Neutrophil (primary cell): ENCODE measurements at regions not wholly inside any gene's neighbourhood (a gene's known extent, or its start where the extent isn't known, plus 50 kb on each side); places are given as distances from the start of the nearest gene placed in this dataset.
"Not testable (repeated sequence)": the region's sequence is repeated elsewhere in the genome, so short reads cannot be mapped to it uniquely, and the experiment has no call there.

Experiments
- H3K27ac ChIP-seq: fragments of 200-600 bp; sonication (generic); 2 replicates; pipeline ENCODE4 v1.5.1; 2016; ENCODE audit warnings: mild to moderate bottlenecking, moderate library complexity
- H3K27me3 ChIP-seq: fragments of 200-600 bp; sonication (generic); 2 replicates; pipeline ENCODE4 v1.6.0; 2016; ENCODE audit warnings: mild to moderate bottlenecking
- H3K36me3 ChIP-seq: fragments of 200-600 bp; sonication (generic); 2 replicates; pipeline ENCODE4 v1.5.1; 2017
- H3K4me1 ChIP-seq, 2 experiments: fragments of 200-600 bp in 1 of 2; sonication (generic) in 1 of 2; 1 replicate in 1 of 2; 2 replicates in 1 of 2; pipeline versions ENCODE4 v1.5.1 to v1.6.1; 2013 to 2016; ENCODE audit warnings: low read depth in 1 of 2, low read length in 1 of 2, mild to moderate bottlenecking in 1 of 2, moderate library complexity in 1 of 2; ENCODE audit not compliant: control insufficient read depth in 1 of 2, insufficient read depth in 1 of 2
- H3K4me3 ChIP-seq, 2 experiments: fragments of 200-600 bp in 1 of 2; sonication (generic) in 1 of 2; 1 replicate in 1 of 2; 2 replicates in 1 of 2; pipeline ENCODE4 v1.5.1; 2013 to 2016; ENCODE audit warnings: low read depth in 1 of 2, low read length in 1 of 2, mild to moderate bottlenecking in 1 of 2, moderate library complexity in 1 of 2
- H3K9me3 ChIP-seq: fragments of 200-600 bp; sonication (generic); 2 replicates; pipeline ENCODE4 v1.5.1; 2016
- TF ChIP-seq, protein P1 (sequence below): fragments of 200-600 bp; sonication (generic); IDR thresholded peaks from 2 replicates; pipeline ENCODE4 v1.5.1; 2016; ENCODE audit warnings: antibody characterized with exemption

DNA sequence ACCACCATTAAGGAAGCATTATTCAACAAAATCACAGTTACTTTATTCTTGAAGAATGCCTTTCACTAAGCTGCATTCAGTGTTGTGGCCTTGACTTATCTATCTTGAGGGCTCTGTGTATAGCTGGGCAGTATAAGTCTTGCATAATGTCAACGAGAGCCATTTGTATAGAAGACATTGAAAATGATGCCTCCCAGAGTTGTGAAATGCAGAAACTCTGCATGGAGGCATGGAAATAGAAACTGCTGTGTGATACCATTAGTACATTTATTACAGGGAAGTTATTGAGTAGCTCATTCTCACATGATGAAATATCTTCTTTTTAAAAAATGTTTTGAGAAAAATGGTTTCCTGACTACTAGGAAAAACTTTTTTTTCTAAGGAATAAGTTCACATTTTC, 111.4 kb upstream of the SNX7 start:
- TF ChIP-seq, protein P1, sequence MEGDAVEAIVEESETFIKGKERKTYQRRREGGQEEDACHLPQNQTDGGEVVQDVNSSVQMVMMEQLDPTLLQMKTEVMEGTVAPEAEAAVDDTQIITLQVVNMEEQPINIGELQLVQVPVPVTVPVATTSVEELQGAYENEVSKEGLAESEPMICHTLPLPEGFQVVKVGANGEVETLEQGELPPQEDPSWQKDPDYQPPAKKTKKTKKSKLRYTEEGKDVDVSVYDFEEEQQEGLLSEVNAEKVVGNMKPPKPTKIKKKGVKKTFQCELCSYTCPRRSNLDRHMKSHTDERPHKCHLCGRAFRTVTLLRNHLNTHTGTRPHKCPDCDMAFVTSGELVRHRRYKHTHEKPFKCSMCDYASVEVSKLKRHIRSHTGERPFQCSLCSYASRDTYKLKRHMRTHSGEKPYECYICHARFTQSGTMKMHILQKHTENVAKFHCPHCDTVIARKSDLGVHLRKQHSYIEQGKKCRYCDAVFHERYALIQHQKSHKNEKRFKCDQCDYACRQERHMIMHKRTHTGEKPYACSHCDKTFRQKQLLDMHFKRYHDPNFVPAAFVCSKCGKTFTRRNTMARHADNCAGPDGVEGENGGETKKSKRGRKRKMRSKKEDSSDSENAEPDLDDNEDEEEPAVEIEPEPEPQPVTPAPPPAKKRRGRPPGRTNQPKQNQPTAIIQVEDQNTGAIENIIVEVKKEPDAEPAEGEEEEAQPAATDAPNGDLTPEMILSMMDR: no peak
- H3K4me1 ChIP-seq: no peaks in the 10 kb centered on the region
- H3K27me3 ChIP-seq: no peaks in the 10 kb centered on the region
- no peak overlapping the region for H3K4me3 ChIP-seq
- no peak overlapping the region for H3K27ac ChIP-seq
- no peaks in the 10 kb centered on the region for H3K36me3 ChIP-seq
- H3K9me3 ChIP-seq: no peaks in the 10 kb centered on the region

DNA sequence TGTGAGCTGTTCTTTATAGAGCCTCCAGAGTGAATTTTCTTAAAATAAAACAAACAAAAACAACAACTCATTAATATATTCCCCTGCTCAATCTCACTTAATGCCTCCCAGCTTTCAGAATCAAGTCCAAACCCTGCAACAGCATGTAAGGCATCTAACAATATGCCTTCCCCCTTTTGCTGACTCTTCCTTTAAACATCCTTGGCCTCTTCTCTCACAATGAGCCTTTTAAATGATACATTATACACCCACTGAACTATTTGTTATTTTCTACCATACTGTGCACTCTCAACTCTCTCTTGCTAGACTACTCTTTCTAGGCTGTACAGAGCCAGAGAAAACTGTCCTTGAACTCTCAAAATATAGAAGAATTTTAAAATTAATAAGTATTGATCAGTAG, 115.2 kb upstream of the SNX7 start:
- H3K27ac ChIP-seq: no peak overlapping the region
- no peaks in the 10 kb centered on the region for H3K36me3 ChIP-seq
- H3K9me3 ChIP-seq: no peaks in the 10 kb centered on the region
- H3K4me3 ChIP-seq: no peak overlapping the region
- no peaks in the 10 kb centered on the region for H3K27me3 ChIP-seq
- H3K4me1 ChIP-seq: no peaks in the 10 kb centered on the region
- TF ChIP-seq, protein P1: no peak

DNA sequence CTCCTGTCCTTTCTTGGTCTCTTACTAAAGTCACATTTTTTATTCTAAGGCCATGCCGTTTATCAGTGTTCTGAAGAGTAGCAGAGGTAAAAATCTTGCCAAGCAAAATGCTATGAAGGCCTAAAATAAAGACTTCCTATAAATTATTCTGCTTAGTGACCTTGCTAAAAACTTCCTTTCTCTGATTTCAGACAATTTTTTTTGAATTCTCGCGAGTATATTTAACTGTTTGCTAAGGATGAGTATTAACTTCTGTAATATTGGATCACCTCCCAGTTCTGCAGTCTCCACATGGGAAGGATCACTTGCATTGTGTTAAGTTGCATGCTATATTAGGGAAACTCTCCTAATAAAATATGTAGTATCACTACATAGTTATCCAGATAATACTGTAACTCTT, 123.4 kb upstream of the SNX7 start:
- Histone ChIP-seq H3K4me1 (no peaks in the 10 kb centered on the region), H3K27me3 (no peaks in the 10 kb centered on the region), H3K27ac (no peak overlapping the region), H3K36me3 (no peaks in the 10 kb centered on the region), H3K4me3 (no peak overlapping the region), H3K9me3 (no peaks in the 10 kb centered on the region)
- TF ChIP-seq, protein P1: no peak

DNA sequence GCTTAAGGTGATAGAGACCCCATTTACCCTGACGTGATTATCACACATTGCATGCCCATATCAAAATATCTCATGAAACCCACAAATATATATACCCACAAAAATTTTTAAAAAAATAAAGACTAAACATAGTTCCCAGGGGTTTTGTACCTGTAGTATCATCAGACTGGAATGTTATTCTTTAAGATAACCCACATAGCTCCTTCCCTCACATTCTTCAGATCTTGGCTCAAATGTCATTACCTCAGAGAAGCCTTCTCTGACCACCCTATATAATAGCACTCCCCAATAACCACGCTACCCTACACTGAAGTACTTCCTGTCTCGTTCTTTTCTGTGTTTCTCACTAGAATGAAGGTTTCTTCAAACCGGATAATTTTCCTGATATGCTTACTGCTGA, 138.3 kb upstream of the SNX7 start:
- Histone ChIP-seq H3K27ac (no peak overlapping the region), H3K27me3 (no peaks in the 10 kb centered on the region), H3K4me3 (no peak overlapping the region), H3K36me3 (no peaks in the 10 kb centered on the region), H3K9me3 (no peaks in the 10 kb centered on the region), H3K4me1 (no peaks in the 10 kb centered on the region)
- TF ChIP-seq, protein P1: no peak

DNA sequence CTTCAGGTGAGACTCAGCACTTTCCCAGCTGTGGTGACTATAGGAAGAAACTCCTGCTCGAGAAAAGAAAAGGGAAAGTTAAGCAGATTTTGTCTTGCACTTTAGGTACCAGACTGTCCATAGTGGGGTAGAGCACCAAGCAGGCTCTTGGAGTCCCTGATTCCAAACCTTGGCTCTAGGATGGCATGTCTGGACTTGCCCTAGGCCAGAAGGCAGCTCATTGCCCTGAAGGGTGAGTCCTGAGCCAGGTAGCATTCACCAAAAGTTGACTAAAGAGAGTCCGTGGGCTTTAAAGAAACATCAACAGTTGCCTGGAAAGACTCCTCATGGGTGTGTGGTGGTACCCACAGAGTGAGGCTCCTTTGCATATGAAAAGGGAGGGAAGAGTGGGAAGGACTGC, 145.2 kb upstream of the SNX7 start:
- H3K9me3 ChIP-seq: no peaks in the 10 kb centered on the region
- H3K27me3 ChIP-seq: no peaks in the 10 kb centered on the region
- H3K27ac ChIP-seq: no peak overlapping the region
- TF ChIP-seq, protein P1: no peak
- no peaks in the 10 kb centered on the region for H3K36me3 ChIP-seq
- H3K4me1 ChIP-seq: no peaks in the 10 kb centered on the region
- no peak overlapping the region for H3K4me3 ChIP-seq

DNA sequence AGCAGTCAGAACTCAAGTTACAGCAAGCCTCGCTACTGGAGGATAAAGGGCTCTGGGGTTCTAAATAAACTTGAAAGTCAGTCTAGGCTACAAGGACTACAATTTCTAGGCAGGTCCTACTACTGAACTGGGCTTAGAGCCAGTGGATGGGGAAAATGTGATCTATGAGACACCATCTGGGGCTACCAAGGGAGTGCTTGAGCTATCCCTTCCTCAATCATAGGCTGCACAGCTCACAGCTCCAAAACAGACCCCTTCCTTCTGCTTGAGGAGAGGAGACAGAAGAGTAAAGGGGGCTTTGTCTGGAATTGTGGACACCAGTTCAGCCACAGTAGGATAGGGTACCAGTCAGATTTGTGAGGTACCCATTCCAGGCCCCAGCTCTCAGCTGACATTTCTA, 145.8 kb upstream of the SNX7 start:
- Histone ChIP-seq H3K9me3 (no peaks in the 10 kb centered on the region), H3K4me3 (no peak overlapping the region), H3K27me3 (no peaks in the 10 kb centered on the region)

DNA sequence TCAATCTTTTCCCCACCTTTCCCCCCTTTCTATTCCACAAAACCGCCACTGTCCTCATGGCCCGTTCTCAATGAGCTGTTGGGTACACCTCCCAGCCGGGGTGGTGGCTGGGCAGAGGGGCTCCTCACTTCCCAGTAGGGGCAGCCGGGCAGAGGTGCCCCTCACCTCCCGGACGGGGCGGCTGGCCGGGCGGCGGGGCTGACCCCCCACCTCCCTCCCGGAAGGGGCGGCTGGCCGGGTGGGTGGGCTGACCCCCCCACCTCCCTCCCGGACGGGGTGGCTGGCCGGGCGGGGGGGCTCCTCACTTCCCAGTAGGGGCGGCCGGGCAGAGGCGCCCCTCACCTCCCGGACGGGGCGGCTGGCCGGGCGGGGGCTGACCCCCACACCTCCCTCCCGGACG, 149.3 kb upstream of the SNX7 start:
- not testable (repeated sequence) for H3K27me3 ChIP-seq, H3K4me3 ChIP-seq, H3K9me3 ChIP-seq, H3K27ac ChIP-seq, H3K4me1 ChIP-seq, H3K36me3 ChIP-seq

More for the DNA sequence above, 145.8 kb upstream of the SNX7 start:
- TF ChIP-seq, protein P1: no peak
- H3K27ac ChIP-seq: no peak overlapping the region
- H3K4me1 ChIP-seq: no peaks in the 10 kb centered on the region
- no peaks in the 10 kb centered on the region for H3K36me3 ChIP-seq
